GM21515 (cell line): ENCODE measurements at regions not wholly inside any gene's neighbourhood (a gene's known extent, or its start where the extent isn't known, plus 50 kb on each side); places are given as distances from the start of the nearest gene placed in this dataset.
"Not testable (repeated sequence)": the region's sequence is repeated elsewhere in the genome, so short reads cannot be mapped to it uniquely, and the experiment has no call there.

Experiments used
- ATAC-seq: cut with Tn5 transposase; IDR thresholded peaks from one replicate; pipeline ENCODE4 v1.9.1; 2021; ENCODE audit not compliant: unreplicated experiment

GRCh38 chr1:55300975-55301374, 85.8 kb upstream of the USP24 start:
- no peak for ATAC-seq

DNA sequence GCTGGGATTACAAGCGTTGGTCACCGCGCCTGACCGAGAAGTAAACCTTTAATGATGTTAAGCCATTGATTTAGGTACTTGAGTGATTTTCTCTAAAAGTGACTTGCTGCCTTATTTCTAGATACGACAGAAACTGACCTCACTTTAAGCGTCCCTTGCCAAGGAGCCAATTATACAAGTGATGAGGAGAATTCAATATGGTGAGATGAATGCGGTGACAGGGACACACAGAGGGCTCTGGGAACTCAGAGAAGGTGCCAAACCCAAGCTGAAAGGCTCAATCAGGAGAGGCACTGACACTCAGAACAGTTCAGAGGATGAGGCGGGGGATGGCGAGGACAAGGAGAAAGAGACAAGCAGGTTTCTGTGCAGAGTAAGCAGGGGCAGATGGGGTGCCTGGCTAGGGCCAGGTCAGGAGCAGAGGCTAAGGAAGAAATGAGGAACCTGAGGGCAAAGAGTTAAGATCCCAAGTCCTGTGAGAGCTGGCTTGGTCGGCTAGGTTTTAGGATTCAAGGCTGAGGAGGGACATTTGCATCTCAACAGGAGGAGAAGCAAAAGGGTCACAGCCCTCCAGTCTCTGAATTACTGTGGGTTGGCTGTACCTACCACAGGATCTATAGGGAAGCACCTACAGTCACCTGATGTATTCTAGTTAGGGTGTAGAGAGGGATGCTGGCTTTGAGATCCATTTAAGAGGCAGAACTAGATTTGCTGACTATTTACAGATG, 83.2 kb upstream of the USP24 start:
- ATAC-seq, result no peak

DNA sequence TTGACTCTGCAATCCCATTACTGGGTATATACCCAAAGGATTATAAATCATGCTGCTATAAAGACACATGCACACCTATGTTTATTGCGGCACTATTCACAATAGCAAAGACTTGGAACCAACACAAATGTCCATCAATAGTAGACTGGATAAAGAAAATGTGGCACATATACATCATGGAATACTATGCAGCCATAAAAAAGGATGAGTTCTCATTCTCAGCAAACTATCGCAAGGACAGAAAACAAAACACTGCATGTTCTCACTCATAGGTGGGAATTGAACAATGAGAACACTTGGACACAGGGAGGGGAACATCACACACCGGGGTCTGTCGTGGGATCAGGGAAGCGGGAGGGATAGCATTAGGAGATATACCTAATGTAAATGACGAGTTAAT, 81.1 kb upstream of the USP24 start:
- not testable (repeated sequence) for ATAC-seq

DNA sequence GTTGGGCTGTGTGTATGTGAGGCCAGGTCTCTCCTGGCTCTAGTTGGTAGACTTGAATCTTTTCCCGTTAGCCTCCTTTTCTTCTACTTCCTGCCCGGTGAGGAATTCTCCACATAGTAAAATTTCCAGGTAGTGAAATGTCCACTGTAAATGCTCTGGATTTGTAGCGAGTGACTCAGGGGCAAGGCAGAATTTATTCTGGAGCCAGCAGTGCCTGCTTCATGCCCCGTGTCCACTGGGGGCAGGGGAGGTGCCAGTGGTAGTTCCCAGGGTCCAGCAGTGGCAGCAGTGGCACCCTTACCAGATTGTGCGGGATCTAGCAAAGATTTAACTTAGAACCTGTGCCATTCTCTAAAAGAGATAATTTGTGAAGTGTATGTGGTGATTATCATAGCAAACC, 74.5 kb upstream of the USP24 start:
- ATAC-seq, result no peak

GRCh38 chr1:55289042-55289441, 73.9 kb upstream of the USP24 start:
- ATAC-seq, result no peak

DNA sequence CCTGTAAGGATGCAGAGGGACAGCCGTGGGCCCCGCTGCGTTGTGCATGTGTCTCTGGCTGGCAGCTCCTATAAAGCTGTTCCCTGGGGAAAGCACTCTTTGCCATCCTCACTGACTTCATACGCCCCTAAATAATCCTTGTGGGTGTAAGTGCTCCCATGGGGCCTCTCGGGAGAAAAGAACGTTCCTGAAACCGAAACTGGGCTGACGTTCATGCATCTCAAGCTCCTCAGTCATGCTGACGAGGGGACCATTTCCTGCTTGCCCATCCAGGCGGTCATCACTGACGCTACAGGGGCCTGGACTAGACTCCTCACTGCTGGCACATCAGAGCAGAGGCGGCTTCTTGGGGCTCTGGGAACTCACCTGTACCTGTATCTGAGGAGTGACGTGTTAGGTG, 73.1 kb upstream of the USP24 start:
- ATAC-seq, result peak; percentile 81

DNA sequence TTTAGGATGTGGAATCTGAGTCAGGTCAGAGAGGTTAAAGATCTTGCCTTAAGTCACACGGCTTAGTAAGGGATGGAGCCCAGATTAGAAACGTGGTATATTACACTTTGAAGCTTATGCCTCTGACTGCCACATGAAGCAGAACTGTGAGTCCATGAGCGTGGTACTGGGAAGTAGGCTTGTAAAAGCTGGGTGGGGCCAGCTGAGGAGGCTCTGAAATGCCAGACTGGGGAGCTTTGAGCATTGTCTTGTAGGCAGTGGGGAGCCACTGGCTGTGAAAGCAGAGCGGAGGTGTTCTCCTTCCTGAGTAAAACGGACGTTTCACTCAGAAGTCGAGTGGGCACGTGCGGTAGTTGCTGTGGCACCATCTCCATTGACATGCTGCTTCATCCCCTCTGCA, 72.6 kb upstream of the USP24 start:
- ATAC-seq, result peak; percentile 44

- ATAC-seq, result no peak
Observed at GRCh38 chr1:55286856-55287602, 71.9 kb upstream of the USP24 start.

- ATAC-seq, result no peak
Observed at GRCh38 chr1:55285834-55286233, 70.7 kb upstream of the USP24 start.

DNA sequence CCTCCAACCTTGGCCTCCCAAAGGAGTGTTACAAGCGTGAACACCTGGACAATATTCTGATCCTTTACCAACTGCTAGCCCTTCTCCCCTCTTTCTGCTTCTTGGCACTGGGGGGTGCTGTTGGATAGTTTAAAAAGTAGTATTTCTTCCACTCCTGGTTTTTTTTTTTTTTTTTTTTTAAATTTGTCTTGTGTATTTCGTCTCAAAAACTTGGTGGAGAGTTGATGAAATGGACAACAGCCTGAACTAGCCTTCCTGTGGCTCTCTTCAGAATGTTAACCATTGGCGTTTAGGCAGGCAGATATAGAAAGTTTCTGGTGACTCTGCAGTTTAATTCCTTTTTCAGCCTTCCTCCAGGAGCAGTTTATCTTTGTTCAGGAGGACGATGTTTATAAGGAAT, 69.7 kb upstream of the USP24 start:
- no peak for ATAC-seq

GRCh38 chr1:55282058-55282457, 66.9 kb upstream of the USP24 start:
- ATAC-seq, result no peak

DNA sequence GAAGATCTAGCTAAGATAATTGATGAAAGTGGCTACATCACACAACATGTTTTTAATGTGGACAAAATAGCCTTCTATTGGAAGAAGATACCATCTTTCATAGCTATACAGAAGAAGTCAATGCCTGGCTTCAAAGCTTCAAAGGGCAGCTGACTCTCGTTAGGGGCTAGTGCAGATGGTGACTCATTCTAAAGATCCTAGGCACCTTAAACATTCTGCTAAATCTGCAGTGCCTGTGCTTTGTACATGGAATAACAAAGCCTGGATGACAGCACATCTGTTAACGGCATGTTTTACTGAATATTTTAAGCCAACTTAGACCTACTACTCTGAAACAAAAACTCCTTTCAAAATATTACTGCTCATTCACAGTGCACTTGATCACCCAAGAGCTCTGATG, 65.6 kb upstream of the USP24 start:
- ATAC-seq, result no peak

DNA sequence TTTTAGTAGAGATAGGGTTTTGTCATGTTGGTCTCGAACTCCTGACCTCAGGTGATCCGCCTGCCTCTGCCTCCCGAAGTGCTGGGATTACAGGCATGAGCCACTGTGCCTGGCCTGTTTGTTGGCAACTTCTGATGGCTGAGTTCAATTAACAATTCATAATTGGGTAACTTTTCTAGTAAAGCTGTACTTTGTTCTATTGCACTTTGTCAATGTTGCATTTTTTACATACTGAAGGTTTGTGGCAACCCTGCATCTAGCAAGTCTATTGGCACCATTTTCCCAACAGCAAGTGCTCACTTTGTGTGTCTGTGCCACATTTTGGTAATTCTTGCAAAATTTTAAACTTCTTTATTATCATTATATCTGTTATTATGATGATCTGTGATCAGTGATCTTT, 64.5 kb upstream of the USP24 start:
- no peak for ATAC-seq

DNA sequence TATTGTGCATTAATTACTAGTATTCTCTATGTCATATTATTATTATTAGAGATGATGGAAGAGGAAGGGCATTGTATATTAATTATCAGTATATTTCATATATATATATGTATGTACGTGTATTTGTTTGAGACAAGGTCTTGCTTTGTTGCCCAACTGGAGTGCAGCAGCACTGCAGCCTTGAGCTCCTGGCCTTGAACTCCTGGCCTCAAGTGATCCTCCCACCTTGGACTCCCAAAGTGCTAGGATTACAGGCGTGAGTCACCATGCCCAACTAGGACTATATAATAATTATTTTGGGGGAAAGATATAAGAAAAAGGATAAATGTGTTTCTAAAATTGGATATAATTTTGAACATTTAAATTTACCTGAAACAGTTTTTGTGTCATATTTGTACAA, 63.2 kb upstream of the USP24 start:
- ATAC-seq, result no peak

- peak; percentile 91 for ATAC-seq
Observed at GRCh38 chr1:55277377-55278130, 62.4 kb upstream of the USP24 start.

GRCh38 chr1:55276671-55277376, 61.7 kb upstream of the USP24 start:
- ATAC-seq, result no peak

DNA sequence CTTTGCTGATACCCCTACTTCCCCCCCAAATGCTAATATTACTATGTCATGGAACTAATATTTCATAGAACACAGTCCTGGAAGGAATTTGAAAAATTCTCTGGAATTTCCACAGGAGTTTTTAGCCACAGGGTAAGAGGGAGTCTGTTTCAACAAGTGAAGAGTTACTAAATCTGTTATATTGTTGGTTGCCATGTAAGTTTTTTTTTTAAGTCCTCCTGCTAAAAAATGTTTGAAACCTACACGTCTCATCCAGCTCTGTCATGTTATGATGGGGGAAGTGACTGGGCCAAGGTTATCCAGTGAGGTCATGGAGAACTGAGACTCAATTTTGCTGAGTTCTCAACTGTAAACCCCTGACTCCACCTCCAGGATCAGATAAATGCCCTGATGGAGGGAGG, 60.8 kb upstream of the USP24 start:
- ATAC-seq, result no peak

GRCh38 chr1:55275151-55275748, 60.1 kb upstream of the USP24 start:
- ATAC-seq, result no peak

GRCh38 chr1:55272994-55273393, 57.8 kb upstream of the USP24 start:
- ATAC-seq, result no peak
